IPS-NIHi7 (cell line): ENCODE measurements at regions not wholly inside any gene's neighbourhood (a gene's known extent, or its start where the extent isn't known, plus 50 kb on each side); places are given as distances from the start of the nearest gene placed in this dataset.

ENCODE experiments used
- DNase-seq: peaks from one replicate; pipeline ENCODE4 v3.0.0; 2012; ENCODE audit warnings: mixed read lengths; ENCODE audit errors: extremely low spot score

- DNase-seq = no peak
Measured at GRCh38 chr16:51431517-51432241, 280.6 kb upstream of the SALL1 start.

- no peak for DNase-seq
Measured at GRCh38 chr16:51430716-51431369, 279.8 kb upstream of the SALL1 start.

- DNase-seq = no peak
Measured at GRCh38 chr16:51429041-51429440, 278.0 kb upstream of the SALL1 start.

GRCh38 chr16:51427085-51427484 lies 276.0 kb upstream of the SALL1 start:
- DNase-seq = no peak

- DNase-seq = no peak
Measured at GRCh38 chr16:51426276-51426675, 275.2 kb upstream of the SALL1 start.

- no peak for DNase-seq
Measured at GRCh38 chr16:51420247-51420646, 269.2 kb upstream of the SALL1 start.

GRCh38 chr16:51419768-51420167 lies 268.7 kb upstream of the SALL1 start:
- no peak for DNase-seq

GRCh38 chr16:51418258-51418657 lies 267.2 kb upstream of the SALL1 start:
- no peak for DNase-seq

GRCh38 chr16:51416926-51417325 lies 265.9 kb upstream of the SALL1 start:
- no peak for DNase-seq

- DNase-seq = no peak
Measured at GRCh38 chr16:51410125-51410524, 259.1 kb upstream of the SALL1 start.

GRCh38 chr16:51409001-51409675 lies 258.1 kb upstream of the SALL1 start:
- no peak for DNase-seq

- DNase-seq = no peak
Measured at GRCh38 chr16:51408357-51408756, 257.3 kb upstream of the SALL1 start.

- no peak for DNase-seq
Measured at GRCh38 chr16:51407921-51408320, 256.9 kb upstream of the SALL1 start.

- no peak for DNase-seq
Measured at GRCh38 chr16:51407199-51407598, 256.1 kb upstream of the SALL1 start.

- DNase-seq = no peak
Measured at GRCh38 chr16:51405361-51405760, 254.3 kb upstream of the SALL1 start.

- DNase-seq = no peak
Measured at GRCh38 chr16:51404386-51404785, 253.3 kb upstream of the SALL1 start.

- DNase-seq = no peak
Measured at GRCh38 chr16:51402785-51403184, 251.7 kb upstream of the SALL1 start.

GRCh38 chr16:51402298-51402697 lies 251.2 kb upstream of the SALL1 start:
- DNase-seq = no peak

GRCh38 chr16:51401673-51402072 lies 250.6 kb upstream of the SALL1 start:
- no peak for DNase-seq

- no peak for DNase-seq
Measured at GRCh38 chr16:51399908-51400670, 249.0 kb upstream of the SALL1 start.

GRCh38 chr16:51394421-51394820 lies 243.4 kb upstream of the SALL1 start:
- DNase-seq = no peak

GRCh38 chr16:51393381-51394005 lies 242.4 kb upstream of the SALL1 start:
- no peak for DNase-seq
